ENCODE measurements at regions not wholly inside any gene's neighbourhood (a gene's known extent, or its start where the extent isn't known, plus 50 kb on each side); places are given as distances from the start of the nearest gene placed in this dataset.

DNA sequence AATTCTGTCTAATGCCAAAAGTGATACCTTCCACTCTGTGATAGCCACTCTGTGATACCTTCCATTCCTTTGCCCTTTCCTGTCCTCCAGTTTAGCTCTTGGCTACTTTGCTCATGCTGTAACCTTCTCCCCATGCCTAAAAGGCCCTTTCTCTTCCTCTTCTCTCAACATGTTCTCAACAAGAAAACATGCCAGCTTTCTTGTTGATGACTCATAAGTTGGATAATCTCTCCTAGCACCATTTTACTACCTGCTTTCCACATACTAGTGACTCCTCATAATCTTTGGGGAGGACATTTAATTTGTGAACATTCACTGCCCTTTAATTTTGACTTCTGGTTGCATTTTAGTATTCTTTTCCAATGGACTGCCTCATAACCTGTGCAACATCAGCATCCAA, 55.9 kb upstream of the NT5C1B start:
- in situ Hi-C loops (cut with MboI; ENCODE audit: low pct_unique_long_range_greater_than_20kb, low sequenced_read_pairs, unreplicated experiment) = no loop called here
- no peak for DNase-seq (ENCODE audit: low spot score)

DNA sequence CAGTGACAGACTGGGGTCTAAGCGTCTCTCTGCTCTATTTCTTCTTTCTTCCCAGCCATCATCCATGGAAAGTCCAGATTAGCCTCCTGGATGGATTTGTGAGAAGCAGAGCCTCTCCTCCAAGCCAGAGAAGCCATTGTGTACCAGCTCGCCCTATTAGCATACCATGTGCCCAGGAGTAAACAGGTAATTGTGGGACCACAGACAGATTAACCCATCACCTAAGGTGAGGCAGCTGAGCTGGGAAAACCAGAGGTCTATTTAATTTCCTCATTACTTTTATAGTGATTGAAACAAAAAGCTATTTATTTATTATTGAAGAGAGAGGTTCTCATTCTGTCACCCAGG, 54.7 kb upstream of the NT5C1B start:
- in situ Hi-C loops (cut with MboI; ENCODE audit: low pct_unique_long_range_greater_than_20kb, low sequenced_read_pairs, unreplicated experiment) = no loop called here
- TF ChIP-seq, protein P1, sequence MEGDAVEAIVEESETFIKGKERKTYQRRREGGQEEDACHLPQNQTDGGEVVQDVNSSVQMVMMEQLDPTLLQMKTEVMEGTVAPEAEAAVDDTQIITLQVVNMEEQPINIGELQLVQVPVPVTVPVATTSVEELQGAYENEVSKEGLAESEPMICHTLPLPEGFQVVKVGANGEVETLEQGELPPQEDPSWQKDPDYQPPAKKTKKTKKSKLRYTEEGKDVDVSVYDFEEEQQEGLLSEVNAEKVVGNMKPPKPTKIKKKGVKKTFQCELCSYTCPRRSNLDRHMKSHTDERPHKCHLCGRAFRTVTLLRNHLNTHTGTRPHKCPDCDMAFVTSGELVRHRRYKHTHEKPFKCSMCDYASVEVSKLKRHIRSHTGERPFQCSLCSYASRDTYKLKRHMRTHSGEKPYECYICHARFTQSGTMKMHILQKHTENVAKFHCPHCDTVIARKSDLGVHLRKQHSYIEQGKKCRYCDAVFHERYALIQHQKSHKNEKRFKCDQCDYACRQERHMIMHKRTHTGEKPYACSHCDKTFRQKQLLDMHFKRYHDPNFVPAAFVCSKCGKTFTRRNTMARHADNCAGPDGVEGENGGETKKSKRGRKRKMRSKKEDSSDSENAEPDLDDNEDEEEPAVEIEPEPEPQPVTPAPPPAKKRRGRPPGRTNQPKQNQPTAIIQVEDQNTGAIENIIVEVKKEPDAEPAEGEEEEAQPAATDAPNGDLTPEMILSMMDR (IDR thresholded peaks at IDR 0.05; ENCODE audit: extremely low read depth, insufficient read depth, missing control alignments) = no peak

More for the DNA sequence above, 55.9 kb upstream of the NT5C1B start:
- TF ChIP-seq, protein P1 (IDR thresholded peaks at IDR 0.05; ENCODE audit: extremely low read depth, insufficient read depth, missing control alignments) = no peak

DNA sequence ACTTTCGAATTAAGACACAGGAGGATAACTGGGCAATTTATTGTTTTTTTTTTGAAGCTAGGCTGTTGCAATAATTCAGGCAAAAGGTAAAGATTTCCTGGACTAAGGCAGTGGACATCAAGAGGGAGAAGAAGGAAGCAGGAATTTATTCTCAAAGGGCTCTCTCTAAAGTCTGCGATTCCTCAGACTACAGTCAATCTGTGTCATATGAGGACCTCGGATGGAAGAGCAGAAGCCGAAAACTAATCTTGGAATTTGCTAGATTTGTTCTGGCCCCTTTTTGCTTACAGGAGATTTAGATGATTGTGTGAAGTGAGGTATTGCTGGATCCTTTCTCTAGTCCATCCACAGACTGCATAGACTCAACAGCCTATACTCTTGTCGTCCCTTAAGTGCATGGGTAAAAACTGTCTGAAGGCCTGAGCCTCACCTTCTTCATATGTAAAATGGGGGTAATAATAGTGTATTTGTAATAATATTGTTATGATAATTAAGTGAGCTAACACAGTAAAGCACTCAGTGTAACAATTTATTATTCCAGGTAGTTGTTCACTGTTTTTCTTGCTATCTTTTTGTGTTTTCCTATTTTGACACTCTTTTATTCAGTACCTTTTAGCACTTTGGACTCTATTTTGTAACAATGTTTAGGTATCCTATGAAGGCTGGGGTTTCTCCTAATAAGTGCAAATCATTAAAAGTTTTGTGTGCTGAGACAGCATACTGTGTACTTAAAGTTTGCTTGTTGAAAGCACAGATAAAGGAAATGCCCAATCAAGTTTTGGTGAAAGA, 54.2 kb upstream of the NT5C1B start:
- TF ChIP-seq, protein P1 (IDR thresholded peaks at IDR 0.05; ENCODE audit: extremely low read depth, insufficient read depth, missing control alignments) = no peak
- in situ Hi-C loops (cut with MboI; ENCODE audit: low pct_unique_long_range_greater_than_20kb, low sequenced_read_pairs, unreplicated experiment) = no loop called here
- DNase-seq (ENCODE audit: low spot score) = no peak

More for the DNA sequence above, 54.7 kb upstream of the NT5C1B start:
- DNase-seq (ENCODE audit: low spot score) = no peak

DNA sequence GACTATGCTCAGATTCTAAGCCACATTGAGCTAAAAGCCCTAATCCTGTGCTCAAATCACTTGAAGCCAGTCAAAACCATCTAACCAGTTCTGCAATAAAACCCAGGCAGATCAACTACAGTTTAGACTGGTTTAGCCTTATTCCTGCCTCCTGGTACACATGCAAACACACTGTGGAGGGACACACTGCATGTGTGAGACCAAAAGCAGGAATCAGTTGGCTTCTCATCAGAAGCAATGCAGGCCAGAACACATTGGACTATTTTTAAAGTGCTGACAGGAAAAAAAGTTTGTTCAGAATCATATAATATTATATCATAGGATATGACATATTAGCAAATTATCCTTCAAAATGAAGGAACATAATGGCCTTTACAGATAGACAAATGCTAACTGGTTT, 52.5 kb upstream of the NT5C1B start:
- in situ Hi-C loops (cut with MboI; ENCODE audit: low pct_unique_long_range_greater_than_20kb, low sequenced_read_pairs, unreplicated experiment) = no loop called here
- DNase-seq (ENCODE audit: low spot score) = no peak
- TF ChIP-seq, protein P1 (IDR thresholded peaks at IDR 0.05; ENCODE audit: extremely low read depth, insufficient read depth, missing control alignments) = no peak

DNA sequence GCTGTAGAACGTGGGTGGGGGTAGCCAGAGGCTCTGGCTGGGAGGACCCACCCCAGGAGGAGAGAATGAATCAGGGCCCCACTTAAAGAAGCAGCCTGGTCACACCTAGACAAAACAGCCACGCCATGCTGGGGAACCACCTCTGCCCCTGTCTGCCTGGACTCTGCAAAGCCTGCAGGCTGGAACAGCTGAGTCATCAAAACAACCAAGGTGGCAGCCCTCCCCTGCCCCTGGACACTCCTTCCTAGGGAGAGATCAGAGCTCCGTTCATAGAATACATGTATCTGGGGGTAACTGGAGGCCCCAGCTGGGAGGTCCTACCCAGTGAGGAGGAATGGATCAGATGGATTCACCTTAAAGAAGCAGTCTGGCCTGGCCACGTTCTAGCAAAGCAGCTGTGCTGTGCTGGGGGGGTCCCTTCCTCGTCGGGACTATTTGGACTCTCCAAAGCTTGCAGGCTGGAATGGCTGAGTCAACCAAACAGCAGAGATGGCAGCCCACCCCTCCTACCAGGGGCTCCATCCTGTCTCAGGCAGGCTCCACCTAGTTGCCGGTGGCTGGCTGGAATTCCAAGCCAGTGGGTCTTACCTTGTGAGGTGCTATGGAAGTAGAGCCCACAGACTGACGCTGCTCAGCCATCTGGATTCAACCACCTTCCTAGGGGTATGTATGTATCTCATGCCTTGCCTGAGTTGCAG, 50.5 kb upstream of the NT5C1B start:
- in situ Hi-C loops (cut with MboI; ENCODE audit: low pct_unique_long_range_greater_than_20kb, low sequenced_read_pairs, unreplicated experiment) = no loop called here
- no peak for DNase-seq (ENCODE audit: low spot score)
- TF ChIP-seq, protein P1 (IDR thresholded peaks at IDR 0.05; ENCODE audit: extremely low read depth, insufficient read depth, missing control alignments) = no peak
